Glutamatergic neuron (in vitro differentiated cells): ENCODE measurements at regions not wholly inside any gene's neighbourhood (a gene's known extent, or its start where the extent isn't known, plus 50 kb on each side); places are given as distances from the start of the nearest gene placed in this dataset.

ENCODE experiments used
- DNase-seq: peaks from one replicate; pipeline ENCODE4 v3.0.0; 2022
- H3K27ac Mint-ChIP-seq: one replicate; pipeline ENCODE4 v1.8.0; 2020; ENCODE audit warnings: mild to moderate bottlenecking, mixed read lengths, inconsistent platforms; ENCODE audit not compliant: unreplicated experiment
- H3K27me3 Mint-ChIP-seq: one replicate; pipeline ENCODE4 v1.8.0; 2020; ENCODE audit warnings: mild to moderate bottlenecking, moderate library complexity, mixed read lengths, inconsistent platforms; ENCODE audit not compliant: unreplicated experiment
- H3K36me3 Mint-ChIP-seq: one replicate; pipeline ENCODE4 v1.8.0; 2020; ENCODE audit warnings: mild to moderate bottlenecking, mixed read lengths, inconsistent platforms; ENCODE audit not compliant: unreplicated experiment
- H3K4me1 Mint-ChIP-seq: one replicate; pipeline ENCODE4 v1.8.0; 2020; ENCODE audit warnings: mild to moderate bottlenecking, low read depth, mixed read lengths, inconsistent platforms; ENCODE audit not compliant: unreplicated experiment
- H3K4me3 Mint-ChIP-seq: one replicate; pipeline ENCODE4 v1.8.0; 2020; ENCODE audit warnings: mild to moderate bottlenecking, mixed read lengths, inconsistent platforms; ENCODE audit not compliant: unreplicated experiment
- H3K9me3 Mint-ChIP-seq: one replicate; pipeline ENCODE4 v1.8.0; 2020; ENCODE audit warnings: mild to moderate bottlenecking, moderate library complexity, mixed read lengths, inconsistent platforms; ENCODE audit not compliant: unreplicated experiment
- TF ChIP-seq, protein P1 (sequence below): fragments of 200-600 bp; sonication (generic); IDR thresholded peaks from one replicate; pipeline ENCODE4 v1.5.0; 2021; ENCODE audit not compliant: partially characterized antibody, unreplicated experiment

DNA sequence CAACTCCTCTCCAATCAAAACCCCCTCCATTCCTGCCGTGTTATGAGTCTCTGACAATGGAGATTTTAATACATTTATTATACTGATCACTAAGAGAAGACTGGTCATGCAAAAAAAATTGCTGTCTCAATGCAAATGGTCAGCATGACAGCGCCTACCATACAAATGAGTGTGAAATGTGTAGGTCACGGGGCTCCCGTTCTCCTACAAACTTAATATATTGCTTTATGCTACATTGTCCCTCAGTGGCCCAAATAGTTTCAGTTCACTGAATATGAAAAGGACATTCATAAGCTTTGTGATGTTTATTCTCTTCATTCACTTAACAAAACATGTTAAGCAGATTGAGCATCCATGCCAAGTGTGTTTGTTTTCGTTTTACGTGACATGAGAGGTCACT, 116.1 kb downstream of the SPANXN3 start:
- no peak for DNase-seq
- Mint-ChIP-seq H3K4me1 (no peaks in the 10 kb centered on the region), H3K36me3 (no peaks in the 10 kb centered on the region), H3K4me3 (no peak overlapping the region), H3K27me3 (no peaks in the 10 kb centered on the region), H3K27ac (no peak overlapping the region), H3K9me3 (no peaks in the 10 kb centered on the region)
- TF ChIP-seq, protein P1, sequence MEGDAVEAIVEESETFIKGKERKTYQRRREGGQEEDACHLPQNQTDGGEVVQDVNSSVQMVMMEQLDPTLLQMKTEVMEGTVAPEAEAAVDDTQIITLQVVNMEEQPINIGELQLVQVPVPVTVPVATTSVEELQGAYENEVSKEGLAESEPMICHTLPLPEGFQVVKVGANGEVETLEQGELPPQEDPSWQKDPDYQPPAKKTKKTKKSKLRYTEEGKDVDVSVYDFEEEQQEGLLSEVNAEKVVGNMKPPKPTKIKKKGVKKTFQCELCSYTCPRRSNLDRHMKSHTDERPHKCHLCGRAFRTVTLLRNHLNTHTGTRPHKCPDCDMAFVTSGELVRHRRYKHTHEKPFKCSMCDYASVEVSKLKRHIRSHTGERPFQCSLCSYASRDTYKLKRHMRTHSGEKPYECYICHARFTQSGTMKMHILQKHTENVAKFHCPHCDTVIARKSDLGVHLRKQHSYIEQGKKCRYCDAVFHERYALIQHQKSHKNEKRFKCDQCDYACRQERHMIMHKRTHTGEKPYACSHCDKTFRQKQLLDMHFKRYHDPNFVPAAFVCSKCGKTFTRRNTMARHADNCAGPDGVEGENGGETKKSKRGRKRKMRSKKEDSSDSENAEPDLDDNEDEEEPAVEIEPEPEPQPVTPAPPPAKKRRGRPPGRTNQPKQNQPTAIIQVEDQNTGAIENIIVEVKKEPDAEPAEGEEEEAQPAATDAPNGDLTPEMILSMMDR: no peak

DNA sequence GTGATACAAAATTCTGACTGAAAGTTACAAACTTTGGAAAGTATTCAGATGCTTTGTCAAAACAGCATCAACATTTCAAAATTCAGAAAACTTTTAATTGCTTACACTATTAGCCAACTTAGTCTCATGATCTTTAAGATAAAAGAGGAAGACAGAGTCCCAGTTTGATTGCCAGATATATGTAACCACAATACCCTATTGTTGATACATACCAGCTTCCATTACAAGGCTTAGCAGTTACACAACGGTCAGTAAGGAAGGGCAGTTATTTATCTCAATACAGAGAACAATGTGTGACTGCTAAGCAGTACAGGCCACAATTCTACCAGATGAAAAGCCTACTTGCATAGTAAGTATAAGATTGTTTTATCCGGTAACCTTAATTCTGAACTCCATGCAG, 138.4 kb downstream of the SPANXN3 start:
- Mint-ChIP-seq H3K9me3 (no peaks in the 10 kb centered on the region), H3K4me3 (no peak overlapping the region), H3K27me3 (no peaks in the 10 kb centered on the region), H3K36me3 (no peaks in the 10 kb centered on the region), H3K27ac (no peak overlapping the region), H3K4me1 (no peaks in the 10 kb centered on the region)
- DNase-seq: no peak
- TF ChIP-seq, protein P1: no peak

DNA sequence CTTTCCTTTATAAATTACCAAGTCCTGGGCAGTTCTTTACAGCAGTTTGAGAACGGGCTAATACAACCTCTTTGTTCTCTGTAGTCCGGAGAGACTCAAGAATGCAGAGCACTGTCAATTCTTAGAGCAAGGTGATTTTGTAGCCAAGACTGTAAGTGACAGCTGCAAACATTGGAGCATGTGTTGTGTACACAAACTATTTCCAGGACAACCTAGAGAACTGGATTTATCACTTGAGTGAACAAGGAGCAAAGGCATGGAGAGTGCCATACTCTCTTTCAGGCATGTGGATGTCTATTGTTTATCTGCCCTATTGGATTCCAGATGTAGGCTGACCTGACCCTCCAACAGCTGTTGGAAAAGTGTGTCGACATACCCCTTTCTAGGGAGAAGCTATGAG, 153.9 kb downstream of the SPANXN3 start:
- H3K9me3 Mint-ChIP-seq: peaks cover 1% of the 10 kb centered on the region
- H3K27ac Mint-ChIP-seq: no peak overlapping the region
- no peaks in the 10 kb centered on the region for H3K4me1 Mint-ChIP-seq
- no peaks in the 10 kb centered on the region for H3K36me3 Mint-ChIP-seq
- TF ChIP-seq, protein P1: no peak
- no peaks in the 10 kb centered on the region for H3K27me3 Mint-ChIP-seq
- H3K4me3 Mint-ChIP-seq: no peak overlapping the region
- DNase-seq: no peak

- Mint-ChIP-seq H3K27ac (no peak overlapping the region), H3K9me3 (no peaks in the 10 kb centered on the region), H3K36me3 (no peaks in the 10 kb centered on the region), H3K4me1 (no peaks in the 10 kb centered on the region), H3K4me3 (no peak overlapping the region), H3K27me3 (peaks cover 1% of the 10 kb centered on the region)
- DNase-seq: no peak
- TF ChIP-seq, protein P1: peak; percentile 9
Observed at GRCh38 chrX:143340190-143340589, 177.1 kb downstream of the SPANXN3 start.

DNA sequence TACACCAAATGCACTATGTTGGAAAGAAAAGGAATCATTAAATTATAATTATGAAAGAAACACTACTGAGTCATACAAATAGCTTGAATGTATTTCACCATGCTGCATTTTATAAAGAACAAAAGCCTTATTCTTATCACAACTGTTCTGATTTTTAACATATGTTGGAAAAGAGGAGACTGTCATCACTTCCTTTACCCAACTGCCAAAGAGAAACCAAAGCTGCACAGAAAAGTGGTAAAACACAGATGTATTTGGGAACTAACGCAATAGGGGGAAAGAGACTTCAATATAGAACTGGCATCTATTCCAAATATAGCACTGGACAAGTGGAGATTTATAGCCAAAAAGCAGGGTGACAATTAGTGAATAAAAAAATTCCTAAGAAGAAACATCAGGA, 181.0 kb downstream of the SPANXN3 start:
- H3K27me3 Mint-ChIP-seq: no peaks in the 10 kb centered on the region
- H3K27ac Mint-ChIP-seq: no peak overlapping the region
- H3K4me3 Mint-ChIP-seq: no peak overlapping the region
- DNase-seq: no peak
- TF ChIP-seq, protein P1: no peak
- H3K36me3 Mint-ChIP-seq: no peaks in the 10 kb centered on the region
- H3K9me3 Mint-ChIP-seq: no peaks in the 10 kb centered on the region
- no peaks in the 10 kb centered on the region for H3K4me1 Mint-ChIP-seq
